ENCODE measurements at regions not wholly inside any gene's neighbourhood (a gene's known extent, or its start where the extent isn't known, plus 50 kb on each side); places are given as distances from the start of the nearest gene placed in this dataset.

GRCh38 chr6:145147981-145148749 is 587.2 kb downstream of the EPM2A start:
- no peak for DNase-seq (ENCODE audit: low spot score in 2 of 2)
- intact Hi-C loops (cut with DNase I) = no loop called here
- Histone ChIP-seq H3K9me3 (no peaks in the 10 kb centered on the region), H3K27me3 (no peaks in the 10 kb centered on the region), H3K4me3 (no peak overlapping the region), H3K27ac (no peak overlapping the region), H3K4me1 (no peaks in the 10 kb centered on the region), H3K36me3 (no peaks in the 10 kb centered on the region)
- no peak for TF ChIP-seq CTCF (IDR thresholded peaks at IDR 0.05)

GRCh38 chr6:145148776-145149175 is 586.5 kb downstream of the EPM2A start:
- no peak for DNase-seq (ENCODE audit: low spot score in 2 of 2)
- Histone ChIP-seq H3K36me3 (no peaks in the 10 kb centered on the region), H3K4me1 (no peaks in the 10 kb centered on the region), H3K9me3 (no peaks in the 10 kb centered on the region), H3K27ac (no peak overlapping the region), H3K4me3 (no peak overlapping the region), H3K27me3 (no peaks in the 10 kb centered on the region)
- TF ChIP-seq CTCF (IDR thresholded peaks at IDR 0.05) = no peak
- intact Hi-C loops (cut with DNase I) = no loop called here

- no peak overlapping the region for H3K4me3 ChIP-seq
- no peaks in the 10 kb centered on the region for H3K27me3 ChIP-seq
- H3K9me3 ChIP-seq = no peaks in the 10 kb centered on the region
- no peaks in the 10 kb centered on the region for H3K4me1 ChIP-seq
- H3K27ac ChIP-seq = no peak overlapping the region
- TF ChIP-seq CTCF (IDR thresholded peaks at IDR 0.05) = no peak
- intact Hi-C loops (cut with DNase I) = no loop called here
- DNase-seq (ENCODE audit: low spot score in 2 of 2) = no peak
- no peaks in the 10 kb centered on the region for H3K36me3 ChIP-seq
These were observed 583.7 kb downstream of the EPM2A start for GRCh38 chr6:145151624-145152023.

GRCh38 chr6:145153495-145153894 is 581.8 kb downstream of the EPM2A start:
- DNase-seq (ENCODE audit: low spot score in 2 of 2) = no peak
- intact Hi-C loops (cut with DNase I) = no loop called here
- peaks cover 0 to 4% of the 10 kb centered on the region in 2 donors for H3K9me3 ChIP-seq
- H3K27ac ChIP-seq = no peak overlapping the region
- no peak overlapping the region for H3K4me3 ChIP-seq
- H3K4me1 ChIP-seq = no peaks in the 10 kb centered on the region
- H3K27me3 ChIP-seq = no peaks in the 10 kb centered on the region
- no peak for TF ChIP-seq CTCF (IDR thresholded peaks at IDR 0.05)
- H3K36me3 ChIP-seq = no peaks in the 10 kb centered on the region

- Histone ChIP-seq H3K27me3 (no peaks in the 10 kb centered on the region), H3K4me3 (no peak overlapping the region), H3K9me3 (peaks cover 0 to 10% of the 10 kb centered on the region in 2 donors), H3K36me3 (no peaks in the 10 kb centered on the region), H3K4me1 (no peaks in the 10 kb centered on the region), H3K27ac (no peak overlapping the region)
- DNase-seq (ENCODE audit: low spot score in 2 of 2) = no peak
- intact Hi-C loops (cut with DNase I) = no loop called here
- TF ChIP-seq CTCF (IDR thresholded peaks at IDR 0.05) = no peak
These were observed 579.9 kb downstream of the EPM2A start for GRCh38 chr6:145155411-145155810.

All from ascending aorta (tissue), 2 donors.